Activated T-cell treated with anti-CD3 and anti-CD28 coated beads for 4 hours (primary cell): ENCODE measurements at regions not wholly inside any gene's neighbourhood (a gene's known extent, or its start where the extent isn't known, plus 50 kb on each side); places are given as distances from the start of the nearest gene placed in this dataset.

Source experiments
- DNase-seq: peaks from one replicate; pipeline ENCODE4 v3.0.0-alpha.2; 2020

DNA sequence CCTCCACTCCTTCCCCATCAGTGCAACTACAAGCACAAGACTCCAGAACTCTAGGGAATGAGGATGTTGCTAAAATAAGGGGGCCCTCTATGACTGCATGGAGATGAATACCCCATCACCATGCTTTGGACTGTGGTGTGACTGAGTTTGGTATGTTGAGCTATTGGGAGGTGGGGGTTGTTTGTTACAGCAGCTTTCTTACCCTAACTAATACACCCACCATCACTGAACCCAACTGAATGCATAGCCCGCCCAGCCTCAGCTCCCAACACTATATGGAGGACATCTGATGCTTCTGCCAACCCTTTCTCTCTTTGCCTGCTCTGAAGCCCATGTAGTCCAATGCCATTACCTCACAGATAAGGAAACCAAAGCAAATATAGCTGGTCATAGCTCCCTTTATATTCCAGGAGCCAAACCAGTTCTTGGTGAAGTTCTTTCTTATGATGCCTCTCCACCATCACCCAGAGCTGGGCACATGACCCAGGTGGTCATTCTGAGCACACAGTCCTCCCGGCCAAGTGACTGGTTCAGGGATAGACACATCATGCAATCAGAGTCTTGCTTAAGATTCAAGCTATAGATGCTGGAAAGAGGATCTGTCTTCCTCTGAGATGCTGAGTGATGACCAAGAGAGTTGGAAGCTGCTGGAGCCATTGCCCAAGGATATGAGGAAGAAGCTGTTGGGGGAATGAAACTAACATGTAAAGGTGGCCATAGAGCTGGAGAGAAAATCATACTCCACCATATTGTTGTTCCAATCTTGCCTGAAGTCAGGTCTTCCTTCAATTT, 155.6 kb upstream of the HAAO start:
- no peak for DNase-seq

DNA sequence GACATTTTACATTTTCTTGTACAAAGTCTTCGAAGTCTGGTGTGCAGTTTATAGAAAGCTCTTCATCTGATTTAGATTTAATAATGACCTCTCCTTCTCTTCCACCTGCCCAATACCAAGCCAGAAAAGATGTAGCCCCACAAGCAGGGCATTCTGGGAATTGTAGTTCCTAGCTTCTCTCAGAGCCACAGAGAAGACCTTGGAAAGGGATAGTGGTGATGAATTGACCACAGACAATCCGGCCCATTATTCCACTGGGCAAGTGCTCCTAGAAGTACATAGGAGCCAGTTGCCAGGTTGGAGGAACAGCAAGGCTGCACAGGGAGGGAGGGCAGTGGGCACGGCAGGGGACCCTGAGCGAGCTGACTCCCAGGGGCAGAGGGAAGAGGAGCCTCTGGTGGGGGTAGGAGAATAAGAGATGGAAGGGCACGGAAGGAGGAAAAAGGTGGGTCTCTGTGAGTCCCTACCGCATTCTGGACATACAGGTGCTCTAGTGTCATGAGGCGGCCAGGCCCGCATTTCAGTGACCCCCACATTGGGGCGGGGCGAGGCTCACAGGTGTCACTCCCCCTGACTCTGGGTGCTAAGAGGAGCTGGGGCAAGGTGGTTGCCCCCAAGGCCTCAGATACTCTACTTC, 152.5 kb upstream of the HAAO start:
- no peak for DNase-seq

DNA sequence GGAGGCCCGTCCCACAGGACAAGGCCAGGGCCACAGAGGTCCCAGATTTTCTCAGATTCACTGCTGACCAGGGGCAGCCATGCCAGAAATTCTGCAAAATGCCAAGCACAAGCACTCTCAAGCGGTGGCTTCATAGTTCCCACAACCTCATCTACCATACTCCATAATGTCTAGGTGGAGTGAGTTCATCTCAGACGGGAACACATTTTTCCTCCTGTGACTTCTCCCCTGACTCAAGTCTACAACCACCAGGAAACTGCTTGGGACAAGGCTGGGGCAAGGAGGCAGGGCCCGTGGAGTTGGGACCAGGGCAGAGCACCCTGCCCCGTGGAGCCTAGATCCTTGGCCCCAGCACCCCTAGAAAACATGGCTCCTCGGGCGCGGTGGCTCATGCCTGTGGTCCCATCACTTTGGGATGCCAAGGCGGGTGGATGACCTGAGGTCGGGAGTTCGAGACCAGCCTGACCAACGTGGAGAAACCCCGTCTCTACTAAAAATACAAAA, 150.7 kb upstream of the HAAO start:
- no peak for DNase-seq

DNA sequence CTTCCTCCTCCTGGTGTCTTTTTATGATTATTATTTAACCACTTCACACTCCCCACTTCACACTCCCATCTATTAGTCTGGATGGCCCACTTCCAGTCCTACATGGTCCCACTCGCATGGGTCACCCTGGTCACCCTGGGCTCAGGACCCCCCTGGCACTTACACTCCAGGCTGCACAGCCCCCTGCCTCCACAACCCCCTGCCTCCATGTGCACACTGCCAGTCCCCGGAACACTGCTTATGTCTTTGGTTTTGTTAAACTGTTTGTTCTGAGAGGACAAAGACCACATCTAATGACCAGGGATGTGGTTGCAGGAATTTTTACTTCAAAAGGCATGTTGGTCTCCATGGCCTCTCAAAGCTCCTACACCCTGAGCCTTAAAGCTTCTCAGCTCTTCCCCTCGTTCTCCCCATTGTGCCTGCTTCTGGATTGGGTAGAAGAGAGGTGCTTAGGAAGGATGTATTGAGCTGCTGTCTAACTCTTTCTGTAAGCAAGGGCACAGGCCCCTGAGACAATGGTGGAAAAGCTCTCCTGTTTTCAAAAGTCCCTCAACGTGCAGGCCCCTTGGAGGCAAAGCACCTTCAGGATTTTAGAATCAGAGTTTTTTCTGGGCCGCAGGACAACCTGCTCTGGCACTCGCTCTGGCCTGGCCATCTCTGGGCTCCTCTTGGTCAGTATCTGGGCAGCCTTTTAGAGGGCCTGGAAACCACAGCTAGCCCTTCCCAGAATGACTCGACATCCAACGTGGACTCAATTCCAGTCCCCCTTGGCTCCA, 150.0 kb upstream of the HAAO start:
- no peak for DNase-seq

DNA sequence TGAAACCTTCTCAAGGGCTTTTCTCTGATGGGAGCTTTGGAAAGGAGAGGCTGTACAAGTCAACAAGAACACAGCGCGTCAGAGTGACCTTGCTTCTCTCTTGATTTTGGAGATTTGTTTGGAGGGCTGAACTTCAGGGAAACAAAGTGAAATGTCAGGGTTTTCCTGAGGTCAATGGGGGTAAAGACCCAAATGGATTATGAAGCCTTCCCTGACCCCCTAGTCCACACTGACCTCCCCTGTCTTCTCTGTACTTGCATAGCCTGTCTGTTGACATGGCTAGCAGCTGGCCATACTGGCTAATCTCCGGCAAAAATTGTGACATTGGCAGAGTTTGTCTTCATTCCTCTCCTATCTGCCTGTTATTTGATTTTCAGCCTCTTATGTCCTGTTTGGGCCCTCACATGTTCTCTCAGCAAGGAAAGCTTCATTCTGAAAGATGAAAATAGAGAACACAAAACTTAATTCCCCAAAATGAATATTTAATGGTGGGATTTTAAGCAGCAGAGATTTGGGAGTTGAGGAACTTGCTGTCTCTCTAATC, 149.3 kb upstream of the HAAO start:
- no peak for DNase-seq

DNA sequence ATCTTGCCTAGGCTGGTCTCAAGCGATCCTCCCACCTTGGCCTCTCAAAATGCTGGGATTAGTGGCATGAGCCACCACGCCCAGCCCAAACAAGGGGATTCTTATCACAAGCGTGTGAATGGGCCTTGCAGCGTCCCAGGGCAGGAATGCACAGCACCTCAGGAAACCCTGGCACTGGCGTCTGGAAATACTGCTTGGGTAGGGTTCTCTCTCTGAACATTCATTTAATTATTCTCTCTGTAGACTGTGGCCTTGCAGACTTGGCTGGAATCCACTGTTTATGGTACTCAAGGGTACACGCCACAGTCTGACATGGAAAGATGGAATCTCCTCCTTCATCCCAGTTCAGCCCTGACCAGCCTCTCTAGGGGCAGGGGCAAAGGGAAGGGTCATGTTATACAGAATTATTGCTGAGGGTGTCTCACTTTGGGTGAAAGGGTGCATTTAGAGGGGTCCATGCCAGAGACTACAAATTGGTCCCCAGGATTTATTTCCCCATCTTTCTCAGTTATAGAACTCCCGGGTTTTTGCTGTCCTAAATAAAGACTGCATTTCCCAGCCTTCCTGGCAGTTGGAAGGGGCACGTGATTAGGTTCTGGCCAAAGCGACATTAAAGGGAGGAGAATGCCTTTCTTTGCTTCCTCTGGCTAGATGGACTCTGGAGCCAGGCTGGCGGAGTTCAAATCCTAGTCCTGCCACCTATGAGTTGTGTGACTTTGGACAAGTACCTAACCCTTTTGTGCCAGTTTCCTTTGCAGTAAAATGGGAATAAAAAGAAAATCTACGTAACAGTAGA, 147.2 kb upstream of the HAAO start:
- no peak for DNase-seq

DNA sequence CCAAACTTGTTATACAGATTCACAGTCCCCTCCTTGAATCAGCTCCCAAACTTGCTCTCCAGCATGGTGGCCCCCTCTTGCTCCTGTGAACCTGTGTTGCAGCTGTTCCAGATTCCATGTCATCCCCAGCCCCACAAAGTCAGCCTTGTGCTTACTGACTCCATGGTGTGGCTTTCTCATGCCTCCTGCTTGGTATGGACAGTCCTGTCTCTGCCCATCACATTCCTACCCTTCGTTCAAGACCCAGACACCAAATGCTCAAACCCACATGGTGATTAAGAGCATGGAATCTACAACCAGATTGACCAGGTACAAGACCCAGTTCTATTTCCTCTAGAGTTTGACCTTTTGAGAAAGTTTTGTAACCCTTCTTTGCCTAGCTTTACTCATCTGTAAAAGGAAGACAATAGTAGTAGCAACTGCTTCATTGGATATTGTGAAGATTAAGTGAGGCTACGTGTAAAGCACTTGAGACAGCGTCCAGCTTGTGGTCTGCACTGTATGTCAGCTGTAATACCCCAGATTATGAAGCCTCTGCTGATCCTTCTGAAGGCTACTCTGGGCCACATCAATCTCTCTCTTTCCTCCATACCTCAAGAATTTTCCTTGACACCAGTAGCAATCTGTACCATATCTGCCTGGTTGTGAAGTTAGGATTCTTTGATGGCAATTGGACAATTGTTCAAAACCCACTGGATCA, 146.4 kb upstream of the HAAO start:
- DNase-seq = no peak

DNA sequence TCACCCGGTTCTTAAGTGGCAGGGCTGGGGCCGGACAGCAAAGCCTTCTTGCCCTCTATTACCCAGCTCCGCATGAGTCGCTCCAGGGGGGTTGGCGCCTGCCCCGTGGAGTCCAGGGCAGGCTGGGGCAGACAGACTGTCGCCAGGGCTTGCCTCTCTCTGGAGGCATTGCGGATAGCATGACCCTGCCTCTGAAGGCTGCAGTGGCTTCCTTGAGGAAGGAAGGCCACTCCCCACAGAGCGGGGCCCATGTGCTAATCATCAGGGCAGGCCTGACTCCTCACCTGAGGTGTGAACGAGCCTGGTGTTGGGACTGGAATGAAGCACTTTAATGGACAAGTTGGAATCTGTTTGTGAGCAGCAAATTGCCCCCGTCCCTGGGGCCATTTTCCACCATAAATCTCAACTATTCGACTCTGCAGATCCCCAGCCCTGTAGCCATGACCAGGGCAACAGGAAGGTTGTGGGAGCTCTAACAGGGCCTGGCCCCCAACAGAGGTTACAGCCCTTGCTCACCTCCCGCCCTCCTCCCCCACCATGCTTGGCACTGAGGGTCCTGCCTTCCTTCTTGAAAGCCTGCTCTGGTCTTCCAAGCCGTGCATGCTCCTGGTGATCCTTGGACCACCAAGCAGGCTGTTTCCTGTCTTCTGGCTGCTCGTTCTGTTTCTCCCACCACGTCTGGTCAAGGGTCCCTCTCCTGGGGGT, 144.9 kb upstream of the HAAO start:
- no peak for DNase-seq

DNA sequence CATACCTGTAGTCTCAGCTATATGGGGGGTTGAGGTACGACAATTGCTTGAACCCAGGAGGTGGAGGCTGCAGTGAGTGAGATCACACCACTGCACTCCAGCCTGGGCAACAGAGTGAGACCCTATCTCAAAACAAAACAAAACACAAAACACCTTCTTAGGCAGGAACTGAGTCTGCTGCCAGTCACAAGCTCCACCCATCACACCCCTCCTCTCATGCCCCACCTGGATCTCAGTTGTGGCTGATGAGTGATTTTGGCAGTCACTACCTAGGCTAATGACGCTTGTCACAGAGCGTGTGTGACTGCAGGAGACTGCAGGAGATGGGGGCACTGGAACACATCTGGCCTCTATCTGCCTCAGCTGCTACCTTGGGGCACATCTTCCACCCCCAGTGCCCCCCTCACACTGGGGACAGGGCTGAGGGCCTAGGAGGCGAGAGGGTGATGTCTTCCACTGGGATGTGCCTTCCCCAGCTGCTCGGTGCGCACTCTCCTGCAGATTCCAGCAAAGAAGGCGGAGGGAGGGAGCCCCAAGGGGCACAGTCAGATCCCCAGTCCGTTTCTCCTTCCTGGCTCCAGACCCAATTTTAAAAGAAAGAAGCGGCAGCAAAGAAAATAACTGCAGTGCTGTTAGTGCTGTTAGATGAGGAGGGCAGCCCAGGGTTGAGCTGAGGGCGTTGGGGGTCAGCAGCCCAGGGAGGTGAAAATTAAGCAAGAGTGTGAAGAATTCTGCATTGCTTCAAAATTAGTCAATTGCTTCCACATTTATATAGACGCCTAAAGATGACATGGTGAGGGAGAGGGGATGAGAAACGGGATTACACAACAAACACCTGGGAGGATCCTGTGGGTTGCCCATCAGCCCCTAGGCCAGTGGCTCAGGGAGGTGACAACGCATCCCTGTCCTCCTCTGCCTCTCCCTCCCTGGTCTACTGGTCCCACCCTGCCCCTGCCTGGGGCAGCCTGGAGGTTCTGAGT, 143.6 kb upstream of the HAAO start:
- DNase-seq = no peak

DNA sequence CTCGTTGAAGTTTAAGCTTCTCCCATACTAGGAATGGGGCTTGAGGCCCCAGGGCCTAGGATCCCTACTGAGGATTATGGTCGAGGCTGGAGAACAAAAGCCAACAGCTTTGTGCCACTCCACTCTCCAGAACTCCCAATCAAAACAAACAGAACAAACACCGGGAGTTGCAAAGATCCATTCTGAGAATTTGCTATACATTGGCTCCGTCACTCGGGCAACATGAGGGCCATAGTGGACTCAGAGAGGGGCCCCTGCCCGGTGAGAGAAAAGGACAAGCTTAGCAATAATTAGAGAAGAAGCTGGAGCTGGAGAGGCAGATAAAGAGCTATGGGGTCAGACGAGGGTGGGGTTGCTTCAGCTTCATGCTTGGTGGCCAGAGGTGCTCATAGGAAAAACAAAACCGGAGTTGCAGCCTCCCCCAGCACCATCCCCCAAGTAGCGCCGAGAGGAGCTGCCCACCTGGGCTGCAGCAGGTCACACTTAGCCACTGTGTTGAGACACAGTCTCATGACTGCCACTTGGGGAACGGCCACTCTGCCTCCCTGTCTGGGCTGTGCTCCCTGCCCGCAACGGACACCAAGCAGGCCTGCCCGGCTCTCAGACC, 142.3 kb upstream of the HAAO start:
- no peak for DNase-seq

DNA sequence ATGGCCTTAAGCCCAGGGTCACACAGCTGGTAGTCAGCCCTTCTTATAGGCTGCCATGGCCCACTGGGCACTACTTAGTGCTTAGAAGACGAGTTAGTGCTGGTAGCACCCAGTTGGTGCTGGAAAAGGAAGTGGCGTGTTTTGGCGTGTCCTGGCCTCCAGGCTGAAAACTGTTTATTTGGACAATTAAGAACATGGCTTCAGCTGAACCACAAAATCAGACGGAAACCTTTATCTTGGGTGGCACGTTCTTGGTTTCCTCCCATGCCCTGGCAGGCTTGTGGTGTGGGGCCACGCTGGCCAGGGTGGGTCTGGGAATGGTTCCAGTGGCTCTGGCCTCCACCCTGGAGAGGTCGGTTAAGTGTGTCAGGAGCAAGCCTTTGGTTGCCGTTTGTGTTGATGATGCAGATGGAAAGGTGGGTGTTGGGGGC, 141.5 kb upstream of the HAAO start:
- DNase-seq = no peak

DNA sequence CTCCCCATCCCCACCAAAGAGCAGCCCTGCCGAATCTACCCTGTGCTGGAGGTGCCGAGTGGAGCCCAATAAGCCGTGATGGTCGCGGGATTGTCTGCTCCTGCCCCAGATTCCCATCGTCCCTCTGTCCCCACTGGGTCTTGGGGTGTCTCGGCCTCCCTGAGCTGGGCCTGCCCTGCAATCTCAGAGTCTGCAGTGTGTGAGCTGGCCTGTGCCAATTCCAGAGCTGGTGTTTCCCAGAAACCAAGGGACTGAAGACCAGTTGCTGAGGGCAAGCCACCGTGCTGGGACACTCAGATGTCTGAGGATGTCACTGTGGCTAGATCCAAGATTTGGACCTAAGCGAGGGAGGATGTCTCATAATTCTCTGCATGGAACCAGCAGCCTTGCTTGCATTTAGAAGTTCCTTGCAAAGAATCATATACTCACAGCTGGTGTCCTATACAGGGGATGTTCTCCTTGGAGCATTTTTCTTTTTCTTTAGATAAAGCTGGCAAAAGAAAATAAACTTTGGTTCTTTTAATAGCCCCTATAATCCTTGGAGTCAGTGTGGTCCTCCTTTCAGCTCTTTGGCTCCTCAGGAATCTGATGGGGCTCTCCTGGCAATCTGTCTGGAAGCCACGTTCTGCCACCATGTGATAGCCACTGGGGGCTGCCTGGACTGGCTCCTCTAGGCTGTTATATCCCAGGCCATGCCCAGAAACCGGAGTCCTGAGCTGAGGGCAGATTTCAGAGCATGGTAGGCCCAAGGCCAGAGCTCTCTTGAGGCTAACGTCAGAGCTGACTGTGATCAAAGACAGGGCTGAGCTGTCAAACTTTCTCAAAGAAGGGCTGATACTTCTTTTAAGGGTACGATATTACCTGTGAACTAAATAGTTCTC, 140.1 kb upstream of the HAAO start:
- no peak for DNase-seq

DNA sequence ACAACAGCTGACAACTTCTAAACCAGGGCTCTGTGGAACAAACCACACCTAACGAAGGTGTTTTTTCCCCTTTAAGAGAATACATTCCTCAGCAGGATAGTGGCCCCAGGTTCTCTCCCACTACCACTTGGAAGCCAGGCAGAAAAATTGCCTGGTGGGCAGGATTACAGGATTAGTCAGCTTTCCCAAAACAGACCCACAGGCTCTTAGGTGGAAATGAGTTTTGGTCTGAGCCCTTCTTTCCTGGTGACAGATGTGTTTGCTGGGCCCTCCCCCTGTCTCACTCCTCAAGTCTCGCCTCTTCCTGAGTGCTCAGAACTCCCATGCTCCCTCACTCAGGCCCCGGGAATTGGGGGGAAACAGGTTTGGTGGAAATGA, 139.4 kb upstream of the HAAO start:
- DNase-seq = no peak

DNA sequence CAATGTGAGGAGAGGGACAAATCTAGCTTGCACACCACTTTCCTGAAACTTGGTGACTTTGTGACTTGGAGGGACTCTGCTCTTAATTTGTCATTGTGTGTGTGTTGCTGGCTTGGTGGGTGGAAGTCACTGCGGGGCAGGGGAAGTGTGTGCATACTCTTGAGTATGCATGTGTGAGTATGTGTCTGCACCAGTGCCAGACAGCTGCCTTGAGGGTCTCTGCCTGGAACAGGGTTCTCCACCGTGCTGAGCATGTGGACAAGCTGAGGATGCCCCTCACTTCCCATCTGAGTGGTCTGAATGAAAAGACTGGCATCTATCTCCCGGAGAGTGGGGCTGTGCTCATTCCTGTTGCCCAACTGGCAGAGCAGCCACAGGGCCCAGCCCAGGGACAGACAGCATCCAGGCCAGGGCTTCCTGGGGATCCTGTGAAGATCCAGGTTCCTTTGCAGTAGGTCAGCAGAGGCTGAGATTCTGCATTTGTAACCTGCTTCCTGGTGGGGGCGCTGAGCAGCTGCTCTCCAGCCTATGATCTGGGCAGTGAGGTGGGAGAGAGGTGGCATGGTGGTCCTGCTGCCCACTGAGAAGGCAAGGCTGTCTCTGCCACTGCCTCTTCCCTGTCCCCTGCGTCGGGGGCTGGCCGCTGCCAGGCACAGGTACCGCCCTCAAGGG, 138.9 kb upstream of the HAAO start:
- no peak for DNase-seq

DNA sequence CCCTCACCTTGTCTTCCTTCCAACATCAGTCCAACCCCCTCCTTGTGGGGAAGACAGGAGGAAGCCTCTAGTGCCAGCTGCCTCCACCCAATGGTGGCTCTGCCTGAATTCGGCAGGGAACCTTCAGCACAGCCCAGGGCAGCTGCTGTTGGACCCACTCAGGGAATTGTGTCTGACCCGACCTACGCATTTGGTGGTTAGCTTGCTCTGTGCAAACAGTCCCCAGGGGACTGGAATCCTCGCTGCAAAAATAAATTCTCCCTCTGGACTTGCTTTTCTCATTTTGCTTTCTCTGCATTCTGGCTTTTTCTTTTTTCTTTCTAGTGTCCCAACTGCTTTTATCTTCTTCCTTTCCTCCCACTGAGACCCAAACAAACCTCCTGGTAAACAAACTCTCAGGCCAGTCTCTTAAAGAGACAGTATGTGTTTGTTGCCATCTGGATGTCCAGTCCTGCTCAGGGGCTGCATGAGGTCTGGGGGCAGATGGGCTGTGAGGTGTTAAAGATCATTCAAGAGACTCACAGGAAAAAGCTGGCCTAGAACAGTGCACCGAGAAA, 137.7 kb upstream of the HAAO start:
- no peak for DNase-seq

DNA sequence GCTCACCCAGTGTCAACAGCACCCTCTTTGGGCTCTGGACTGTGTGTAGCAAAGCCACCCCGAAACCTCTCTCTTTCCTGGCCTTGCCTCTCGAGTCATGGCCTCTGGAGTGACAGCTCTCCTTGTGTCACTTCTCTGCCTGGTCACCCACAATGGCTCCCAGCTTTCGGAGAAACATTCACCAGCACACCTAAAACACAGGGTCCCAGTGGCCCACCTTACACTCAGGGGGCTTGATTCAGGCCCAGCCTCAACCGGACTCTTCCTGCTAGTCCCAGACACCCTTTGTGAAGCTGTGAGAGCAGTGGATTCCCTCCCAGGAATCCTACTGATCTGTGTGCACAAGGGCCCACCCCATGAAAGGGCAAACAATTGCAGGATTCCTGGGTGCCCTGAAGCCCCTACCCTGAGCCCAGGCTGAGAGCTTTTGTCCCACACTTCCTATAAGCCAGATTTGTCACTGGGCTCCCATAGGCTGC, 137.2 kb upstream of the HAAO start:
- no peak for DNase-seq
